Activated T-cell treated with anti-CD3 and anti-CD28 coated beads, Interleukin-2, amount 50 U/mL, for 24 hours (primary cell): ENCODE measurements at regions not wholly inside any gene's neighbourhood (a gene's known extent, or its start where the extent isn't known, plus 50 kb on each side); places are given as distances from the start of the nearest gene placed in this dataset.

Experiments
- DNase-seq: peaks from one replicate; pipeline ENCODE4 v3.0.0-alpha.2; 2020
- H3K27ac Mint-ChIP-seq: 2 replicates; pipeline ENCODE4 v1.8.0; 2020; ENCODE audit warnings: mild to moderate bottlenecking, mixed read lengths
- H3K27me3 Mint-ChIP-seq: 2 replicates; pipeline ENCODE4 v1.8.0; 2020; ENCODE audit warnings: mixed read lengths
- H3K36me3 Mint-ChIP-seq: 2 replicates; pipeline ENCODE4 v1.8.0; 2020; ENCODE audit warnings: low read depth, mixed read lengths
- H3K4me1 Mint-ChIP-seq: 2 replicates; pipeline ENCODE4 v1.8.0; 2020; ENCODE audit warnings: low read depth, mixed read lengths
- H3K4me3 Mint-ChIP-seq: 2 replicates; pipeline ENCODE4 v1.8.0; 2020; ENCODE audit warnings: mild to moderate bottlenecking, moderate library complexity, mixed read lengths
- H3K9me3 Mint-ChIP-seq: 2 replicates; pipeline ENCODE4 v1.8.0; 2020; ENCODE audit warnings: mixed read lengths

DNA sequence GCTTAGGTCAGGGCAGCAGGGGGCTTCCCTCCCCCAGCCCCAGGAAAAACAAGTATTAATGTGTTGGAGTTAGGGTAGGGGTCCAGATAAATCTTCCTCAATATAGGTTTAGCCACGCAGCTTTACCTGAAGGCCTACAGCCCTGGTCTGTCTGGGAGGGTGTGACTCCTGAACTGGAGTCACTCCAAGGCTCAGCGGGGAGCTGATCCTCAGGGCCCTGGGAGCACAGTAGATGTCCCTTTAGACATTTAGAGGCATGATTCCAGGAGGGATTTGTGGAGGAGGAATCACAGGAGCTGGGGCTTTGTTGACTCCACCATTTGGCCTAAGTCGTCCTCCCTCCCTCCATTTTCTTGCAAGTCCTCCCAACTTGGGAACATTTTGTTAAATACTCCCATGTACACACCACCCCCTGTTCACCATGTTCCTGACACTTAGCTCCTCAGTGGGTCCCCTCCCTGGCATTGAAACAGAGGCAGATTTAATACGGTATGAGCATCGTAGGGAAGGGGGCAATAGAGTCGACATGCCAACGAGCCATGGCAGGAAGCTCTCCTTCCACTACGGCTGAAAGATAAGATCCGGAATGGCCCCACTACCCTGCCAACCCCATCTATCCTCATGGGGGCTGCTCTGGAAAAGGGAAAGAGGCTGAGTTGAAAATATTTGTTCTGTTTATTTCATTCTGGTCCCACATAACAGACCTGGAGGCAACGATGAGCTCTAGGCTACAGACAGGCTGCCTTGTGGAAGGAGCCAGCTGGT, 69.0 kb upstream of the LARS2 start:
- Mint-ChIP-seq H3K9me3 (no peaks in the 10 kb centered on the region), H3K4me3 (no peak overlapping the region), H3K36me3 (no peaks in the 10 kb centered on the region), H3K27me3 (no peaks in the 10 kb centered on the region), H3K27ac (no peak overlapping the region), H3K4me1 (peaks cover 2% of the 10 kb centered on the region)
- no peak for DNase-seq

DNA sequence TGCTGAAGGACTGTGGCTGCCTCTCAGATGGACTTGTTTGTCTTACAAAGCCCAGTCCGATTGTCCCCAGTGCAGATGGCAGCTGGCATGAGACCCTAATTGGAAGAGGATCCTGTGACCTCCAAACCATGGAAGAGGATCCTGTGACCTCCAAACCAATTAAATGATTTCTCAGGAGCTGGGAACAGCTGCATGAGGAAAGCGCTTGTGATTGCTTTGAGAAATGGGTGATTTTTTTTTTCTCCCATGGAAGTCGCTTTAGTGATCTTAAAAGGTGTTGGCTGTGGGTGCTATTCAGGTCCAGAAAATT, 68.4 kb upstream of the LARS2 start:
- no peak overlapping the region for H3K27ac Mint-ChIP-seq
- no peak overlapping the region for H3K4me3 Mint-ChIP-seq
- H3K9me3 Mint-ChIP-seq, result no peaks in the 10 kb centered on the region
- peaks cover 3% of the 10 kb centered on the region for H3K27me3 Mint-ChIP-seq
- H3K36me3 Mint-ChIP-seq, result no peaks in the 10 kb centered on the region
- peaks cover 2% of the 10 kb centered on the region for H3K4me1 Mint-ChIP-seq
- DNase-seq, result no peak

GRCh38 chr3:45320986-45321385, 67.4 kb upstream of the LARS2 start:
- peaks cover 7% of the 10 kb centered on the region for H3K27me3 Mint-ChIP-seq

DNA sequence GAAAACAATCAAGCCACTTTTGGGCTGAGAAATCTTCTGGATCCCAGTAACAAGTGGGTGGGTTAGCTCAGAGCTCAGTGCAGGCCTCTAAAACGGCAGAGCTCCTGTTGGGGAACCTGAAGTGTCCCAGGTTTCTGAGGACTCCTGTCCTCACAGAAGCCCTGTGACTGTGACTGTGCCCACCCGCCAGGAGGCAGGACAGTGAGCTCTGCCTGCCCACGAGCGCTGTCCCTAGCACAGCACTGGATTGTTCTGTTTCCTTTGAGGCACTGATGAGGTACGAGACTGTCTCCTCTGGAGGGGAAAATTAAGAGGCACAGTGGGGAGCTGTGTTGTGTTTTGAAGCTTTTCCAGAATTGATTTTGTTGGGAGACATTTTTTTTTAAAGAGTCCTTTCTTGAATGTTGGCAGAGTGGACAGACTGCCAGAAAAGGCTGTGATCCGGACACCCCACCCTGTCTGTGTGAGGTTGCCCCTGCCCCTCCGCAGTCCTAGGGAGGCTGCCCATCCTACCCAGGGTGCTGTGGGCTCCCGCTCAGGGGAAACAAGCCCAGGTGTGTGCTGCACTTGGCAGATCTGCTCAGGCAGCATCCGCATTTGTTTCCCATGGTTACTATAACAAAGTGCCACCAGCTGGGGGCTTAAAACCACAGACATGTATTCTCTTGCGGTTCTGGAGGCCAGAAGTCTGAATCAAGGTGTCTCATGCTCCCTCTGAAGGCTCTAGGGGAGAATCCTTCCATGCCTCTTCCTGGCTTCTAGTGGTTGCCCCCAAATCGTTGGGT, 66.6 kb upstream of the LARS2 start:
- no peak for DNase-seq
- H3K36me3 Mint-ChIP-seq, result no peaks in the 10 kb centered on the region
- no peak overlapping the region for H3K27ac Mint-ChIP-seq
- no peak overlapping the region for H3K4me3 Mint-ChIP-seq
- H3K27me3 Mint-ChIP-seq, result peaks cover 12% of the 10 kb centered on the region
- H3K4me1 Mint-ChIP-seq, result peaks cover 2% of the 10 kb centered on the region
- no peaks in the 10 kb centered on the region for H3K9me3 Mint-ChIP-seq

More at GRCh38 chr3:45320986-45321385, 67.4 kb upstream of the LARS2 start:
- Mint-ChIP-seq H3K9me3 (no peaks in the 10 kb centered on the region), H3K4me1 (peaks cover 2% of the 10 kb centered on the region), H3K36me3 (no peaks in the 10 kb centered on the region), H3K27ac (no peak overlapping the region), H3K4me3 (no peak overlapping the region)
- no peak for DNase-seq

DNA sequence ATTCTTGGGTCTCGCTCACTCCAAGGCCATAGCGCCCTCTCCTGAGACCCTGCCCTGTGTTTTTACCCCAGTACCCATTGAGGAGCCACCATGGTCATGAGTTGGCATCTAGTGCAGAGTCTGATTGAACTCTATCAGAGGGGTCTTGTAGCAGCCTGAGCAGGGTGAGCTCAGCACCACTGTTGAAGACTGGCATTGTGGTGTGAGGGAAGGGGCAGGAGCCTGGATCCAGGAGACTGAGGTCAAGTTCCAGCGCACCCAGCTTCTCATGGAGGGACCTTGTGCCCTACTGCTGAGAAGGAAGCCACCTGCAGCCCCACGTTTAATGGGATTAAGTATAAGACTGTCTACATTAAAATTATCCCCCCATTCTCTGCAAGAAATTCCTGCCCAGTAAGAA, 65.8 kb upstream of the LARS2 start:
- no peaks in the 10 kb centered on the region for H3K36me3 Mint-ChIP-seq
- DNase-seq, result no peak
- no peak overlapping the region for H3K27ac Mint-ChIP-seq
- no peak overlapping the region for H3K4me3 Mint-ChIP-seq
- peaks cover 18% of the 10 kb centered on the region for H3K27me3 Mint-ChIP-seq
- H3K4me1 Mint-ChIP-seq, result peaks cover 2% of the 10 kb centered on the region
- H3K9me3 Mint-ChIP-seq, result no peaks in the 10 kb centered on the region

GRCh38 chr3:45325676-45326075, 62.7 kb upstream of the LARS2 start:
- Mint-ChIP-seq H3K4me1 (peaks cover 4% of the 10 kb centered on the region), H3K36me3 (no peaks in the 10 kb centered on the region), H3K27me3 (peaks cover 29% of the 10 kb centered on the region), H3K27ac (no peak overlapping the region), H3K9me3 (no peaks in the 10 kb centered on the region), H3K4me3 (no peak overlapping the region)
- DNase-seq, result no peak

DNA sequence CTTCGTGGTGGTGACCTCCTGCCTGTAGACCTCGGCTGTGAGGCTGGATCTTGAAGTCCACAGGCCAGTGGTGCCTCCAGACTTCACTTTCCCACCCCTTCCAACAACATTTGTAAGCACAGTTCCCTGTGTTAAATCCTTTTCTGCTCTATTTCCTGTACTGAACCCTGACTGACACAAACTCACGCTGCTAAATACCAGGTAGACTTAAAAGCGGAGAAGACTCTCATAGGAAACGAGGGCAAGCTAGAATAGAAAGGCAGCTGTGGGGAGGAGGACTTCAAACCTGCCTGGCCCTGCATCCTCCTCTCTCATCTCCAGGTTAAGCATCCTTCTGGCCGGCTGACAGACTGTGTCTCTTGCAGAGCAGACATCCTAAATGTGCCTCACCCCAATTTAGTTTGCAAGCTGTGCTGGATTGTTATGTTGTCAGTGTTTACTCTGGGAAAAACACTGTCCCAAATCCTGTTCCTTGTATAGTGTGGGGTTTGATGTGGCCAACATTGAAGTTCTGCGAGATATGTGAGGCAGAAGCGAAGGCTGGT, 58.5 kb upstream of the LARS2 start:
- no peak overlapping the region for H3K27ac Mint-ChIP-seq
- H3K27me3 Mint-ChIP-seq, result peaks cover 50% of the 10 kb centered on the region
- no peaks in the 10 kb centered on the region for H3K36me3 Mint-ChIP-seq
- no peaks in the 10 kb centered on the region for H3K9me3 Mint-ChIP-seq
- peaks cover 4% of the 10 kb centered on the region for H3K4me1 Mint-ChIP-seq
- DNase-seq, result no peak
- H3K4me3 Mint-ChIP-seq, result no peak overlapping the region

DNA sequence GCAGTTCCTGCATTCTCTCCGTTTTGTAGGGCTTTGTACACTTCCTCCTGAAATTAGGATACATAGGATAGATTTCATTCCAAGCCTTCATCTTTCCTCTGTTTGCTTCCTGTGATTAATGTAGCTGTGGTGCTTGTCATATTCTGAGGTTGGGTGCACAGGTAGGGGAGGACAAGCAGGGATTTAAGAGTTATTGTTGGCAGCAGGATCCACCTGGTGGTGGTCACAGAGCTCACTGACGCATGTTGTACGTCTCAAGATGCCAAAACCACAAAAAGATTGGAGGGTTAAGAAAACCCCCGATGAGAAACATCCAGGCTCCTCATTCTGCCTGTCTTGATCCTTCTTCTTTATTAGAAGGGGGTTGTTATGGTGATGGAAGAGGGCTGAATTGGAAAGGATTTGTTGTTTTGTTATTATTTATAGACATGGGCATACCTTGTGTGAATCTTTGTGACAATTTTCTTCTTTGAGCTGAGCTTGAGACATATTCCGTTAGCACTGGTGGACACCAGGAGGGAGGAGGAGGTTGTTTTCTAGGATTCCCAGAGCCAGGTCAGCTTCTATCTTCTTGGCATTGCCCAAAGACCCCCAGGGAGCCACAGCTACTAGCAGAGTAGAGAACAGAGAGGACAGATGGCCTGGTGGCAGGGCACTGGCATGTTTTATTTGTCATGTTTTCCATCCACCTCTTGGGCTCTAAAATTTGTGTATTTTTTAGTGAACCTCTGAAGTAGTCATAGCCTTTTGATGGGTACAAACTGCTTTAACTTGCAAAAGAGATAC, 57.7 kb upstream of the LARS2 start:
- Mint-ChIP-seq H3K4me1 (peaks cover 4% of the 10 kb centered on the region), H3K27ac (no peak overlapping the region), H3K9me3 (no peaks in the 10 kb centered on the region), H3K36me3 (no peaks in the 10 kb centered on the region), H3K4me3 (no peak overlapping the region), H3K27me3 (peaks cover 55% of the 10 kb centered on the region)
- DNase-seq, result no peak

DNA sequence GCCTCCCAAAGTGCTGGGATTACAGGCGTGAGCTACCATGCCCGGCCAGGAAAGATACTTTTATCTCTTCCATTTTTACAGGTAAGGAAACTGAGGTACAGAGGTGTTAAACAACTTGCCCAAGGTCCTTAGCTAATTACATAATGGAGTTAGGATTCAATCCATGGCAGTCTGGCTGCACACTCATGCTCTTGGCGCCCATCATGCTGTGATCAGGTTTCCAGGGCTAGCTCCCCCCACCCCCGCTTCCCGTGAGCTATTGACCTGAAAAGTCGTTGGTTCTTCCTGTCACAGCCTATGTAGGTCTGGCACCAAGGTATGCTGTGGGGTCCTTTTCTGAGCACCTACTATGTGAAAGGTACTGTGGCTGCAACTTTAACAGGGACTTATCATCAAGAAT, 55.9 kb upstream of the LARS2 start:
- H3K36me3 Mint-ChIP-seq, result no peaks in the 10 kb centered on the region
- peaks cover 4% of the 10 kb centered on the region for H3K4me1 Mint-ChIP-seq
- no peak for DNase-seq
- no peaks in the 10 kb centered on the region for H3K9me3 Mint-ChIP-seq
- H3K27ac Mint-ChIP-seq, result no peak overlapping the region
- H3K4me3 Mint-ChIP-seq, result no peak overlapping the region
- peaks cover 49% of the 10 kb centered on the region for H3K27me3 Mint-ChIP-seq

GRCh38 chr3:45332901-45333407, 55.4 kb upstream of the LARS2 start:
- Mint-ChIP-seq H3K4me3 (no peak overlapping the region), H3K36me3 (no peaks in the 10 kb centered on the region), H3K9me3 (no peaks in the 10 kb centered on the region), H3K4me1 (peaks cover 4% of the 10 kb centered on the region), H3K27ac (no peak overlapping the region), H3K27me3 (peaks cover 46% of the 10 kb centered on the region)
- DNase-seq, result no peak

DNA sequence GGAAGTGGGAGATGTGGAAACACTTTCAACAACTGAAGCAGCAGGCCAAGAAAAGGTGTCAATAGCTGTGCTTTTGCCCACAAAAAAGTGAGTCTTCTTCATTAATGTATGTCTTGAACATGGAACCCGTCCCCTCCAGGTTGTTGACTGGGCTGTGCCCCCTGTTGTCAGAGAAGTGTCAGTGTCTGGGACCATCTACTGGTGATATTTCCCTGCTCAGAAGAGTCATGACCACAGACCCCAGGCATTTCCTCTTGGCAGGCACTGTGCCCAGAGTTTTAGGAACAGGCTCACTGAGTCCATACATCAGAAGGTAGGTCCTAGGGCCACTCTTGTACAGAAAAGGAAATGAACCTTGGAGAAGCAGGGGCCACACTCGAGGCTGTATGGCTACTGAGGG, 54.8 kb upstream of the LARS2 start:
- Mint-ChIP-seq H3K9me3 (no peaks in the 10 kb centered on the region), H3K27me3 (peaks cover 45% of the 10 kb centered on the region), H3K27ac (no peak overlapping the region), H3K36me3 (no peaks in the 10 kb centered on the region), H3K4me1 (peaks cover 4% of the 10 kb centered on the region), H3K4me3 (no peak overlapping the region)
- DNase-seq, result no peak

DNA sequence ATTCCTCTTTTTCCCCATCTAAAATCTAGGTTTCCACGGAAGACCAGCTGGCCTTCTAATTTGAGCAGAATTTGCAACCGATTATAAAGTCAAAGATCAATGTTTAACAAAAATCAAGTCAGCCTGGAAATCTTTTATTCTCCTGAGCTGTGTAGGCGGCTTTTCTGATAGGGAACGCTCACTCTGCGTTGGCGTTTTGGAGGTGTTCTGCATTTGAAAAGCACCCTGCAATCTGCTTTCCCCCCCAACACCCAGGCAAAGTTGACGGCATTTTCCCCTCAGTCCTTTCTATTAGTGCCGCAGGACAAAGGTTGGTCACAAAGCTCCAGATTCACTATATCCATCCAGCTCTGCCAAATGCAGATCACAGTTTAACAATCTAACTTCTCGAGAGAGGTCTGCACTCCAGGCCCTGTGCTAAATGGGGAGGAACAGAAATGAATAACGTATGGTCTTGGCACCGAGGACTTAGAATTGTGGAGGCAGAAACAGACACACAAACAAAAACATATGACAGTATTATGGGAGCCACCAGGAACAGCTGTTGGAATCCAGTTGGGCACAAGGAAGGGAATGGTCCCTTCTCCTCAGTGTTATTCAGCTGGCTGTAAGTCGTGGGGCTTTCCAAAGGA, 50.4 kb upstream of the LARS2 start:
- no peaks in the 10 kb centered on the region for H3K4me1 Mint-ChIP-seq
- H3K4me3 Mint-ChIP-seq, result no peak overlapping the region
- H3K27me3 Mint-ChIP-seq, result peaks cover 25% of the 10 kb centered on the region
- no peaks in the 10 kb centered on the region for H3K9me3 Mint-ChIP-seq
- no peak for DNase-seq
- no peak overlapping the region for H3K27ac Mint-ChIP-seq
- no peaks in the 10 kb centered on the region for H3K36me3 Mint-ChIP-seq
